PFSK-1 (cell line): ENCODE measurements at regions not wholly inside any gene's neighbourhood (a gene's known extent, or its start where the extent isn't known, plus 50 kb on each side); places are given as distances from the start of the nearest gene placed in this dataset.

Experiments used
- SIN3A ChIP-seq: IDR thresholded peaks from 2 replicates; pipeline ENCODE4 v1.6.1; 2012; ENCODE audit warnings: mild to moderate bottlenecking, low read length, moderate library complexity, borderline replicate concordance; ENCODE audit not compliant: insufficient read depth
- TF ChIP-seq, protein P1 (sequence below), 2 experiments: IDR thresholded peaks; 2 replicates each; pipeline versions ENCODE4 v1.6.1 to v1.8.0; 2011 to 2012; ENCODE audit warnings: low read depth in 2 of 2, low read length in 2 of 2, control low read depth in 1 of 2, inconsistent platforms in 1 of 2, mild to moderate bottlenecking in 1 of 2, moderate library complexity in 1 of 2; ENCODE audit not compliant: insufficient read depth in 1 of 2

GRCh38 chr11:28476864-28477263, 368.7 kb downstream of the METTL15 start:
- TF ChIP-seq, protein P1, sequence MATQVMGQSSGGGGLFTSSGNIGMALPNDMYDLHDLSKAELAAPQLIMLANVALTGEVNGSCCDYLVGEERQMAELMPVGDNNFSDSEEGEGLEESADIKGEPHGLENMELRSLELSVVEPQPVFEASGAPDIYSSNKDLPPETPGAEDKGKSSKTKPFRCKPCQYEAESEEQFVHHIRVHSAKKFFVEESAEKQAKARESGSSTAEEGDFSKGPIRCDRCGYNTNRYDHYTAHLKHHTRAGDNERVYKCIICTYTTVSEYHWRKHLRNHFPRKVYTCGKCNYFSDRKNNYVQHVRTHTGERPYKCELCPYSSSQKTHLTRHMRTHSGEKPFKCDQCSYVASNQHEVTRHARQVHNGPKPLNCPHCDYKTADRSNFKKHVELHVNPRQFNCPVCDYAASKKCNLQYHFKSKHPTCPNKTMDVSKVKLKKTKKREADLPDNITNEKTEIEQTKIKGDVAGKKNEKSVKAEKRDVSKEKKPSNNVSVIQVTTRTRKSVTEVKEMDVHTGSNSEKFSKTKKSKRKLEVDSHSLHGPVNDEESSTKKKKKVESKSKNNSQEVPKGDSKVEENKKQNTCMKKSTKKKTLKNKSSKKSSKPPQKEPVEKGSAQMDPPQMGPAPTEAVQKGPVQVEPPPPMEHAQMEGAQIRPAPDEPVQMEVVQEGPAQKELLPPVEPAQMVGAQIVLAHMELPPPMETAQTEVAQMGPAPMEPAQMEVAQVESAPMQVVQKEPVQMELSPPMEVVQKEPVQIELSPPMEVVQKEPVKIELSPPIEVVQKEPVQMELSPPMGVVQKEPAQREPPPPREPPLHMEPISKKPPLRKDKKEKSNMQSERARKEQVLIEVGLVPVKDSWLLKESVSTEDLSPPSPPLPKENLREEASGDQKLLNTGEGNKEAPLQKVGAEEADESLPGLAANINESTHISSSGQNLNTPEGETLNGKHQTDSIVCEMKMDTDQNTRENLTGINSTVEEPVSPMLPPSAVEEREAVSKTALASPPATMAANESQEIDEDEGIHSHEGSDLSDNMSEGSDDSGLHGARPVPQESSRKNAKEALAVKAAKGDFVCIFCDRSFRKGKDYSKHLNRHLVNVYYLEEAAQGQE (IDR thresholded peaks at IDR 0.05; ENCODE audit: insufficient read depth in 1 of 2, low read depth in 2 of 2, low read length in 2 of 2), result no peak
- no peak for TF ChIP-seq SIN3A
